GM11168 (cell line): ENCODE measurements at regions not wholly inside any gene's neighbourhood (a gene's known extent, or its start where the extent isn't known, plus 50 kb on each side); places are given as distances from the start of the nearest gene placed in this dataset.
"Not testable (repeated sequence)": the region's sequence is repeated elsewhere in the genome, so short reads cannot be mapped to it uniquely, and the experiment has no call there.

Experiments used
- in situ Hi-C: fragments of 300-500 bp; cut with MboI; formaldehyde crosslinking; loops from one replicate; pipeline ENCODE4 v1.12.0; 2022; ENCODE audit warnings: low sequenced_read_pairs; ENCODE audit not compliant: unreplicated experiment

GRCh38 chr11:71131861-71132260, 120.5 kb downstream of the SHANK2 start:
- in situ Hi-C loops: no loop called here

- in situ Hi-C loops: no loop called here
Measured at GRCh38 chr11:71130106-71130505, 122.3 kb downstream of the SHANK2 start.

DNA sequence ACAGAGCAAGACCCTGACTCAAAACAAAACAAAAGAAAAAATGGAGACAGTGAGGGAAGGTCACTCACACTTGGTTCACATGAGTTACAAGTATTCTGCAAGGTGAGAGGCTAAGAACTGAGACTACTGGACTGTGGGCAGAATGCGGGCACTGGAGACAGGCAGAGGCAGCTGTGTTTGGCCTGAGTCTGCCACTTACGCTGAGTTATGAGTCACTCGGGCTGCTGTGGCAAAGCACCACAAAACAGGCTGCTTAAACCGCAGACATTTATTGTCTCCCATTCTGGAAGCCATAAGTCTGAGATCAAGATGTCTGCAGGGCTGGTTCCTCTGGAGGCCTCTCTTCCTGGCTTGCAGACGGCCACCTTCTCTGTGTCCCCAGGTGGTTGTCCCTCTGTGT, 122.8 kb downstream of the SHANK2 start:
- in situ Hi-C loops: no loop called here

GRCh38 chr11:71127806-71128205, 124.6 kb downstream of the SHANK2 start:
- in situ Hi-C loops: no loop called here

- in situ Hi-C loops: not testable (repeated sequence)
Measured at GRCh38 chr11:71126401-71126800, 126.0 kb downstream of the SHANK2 start.

DNA sequence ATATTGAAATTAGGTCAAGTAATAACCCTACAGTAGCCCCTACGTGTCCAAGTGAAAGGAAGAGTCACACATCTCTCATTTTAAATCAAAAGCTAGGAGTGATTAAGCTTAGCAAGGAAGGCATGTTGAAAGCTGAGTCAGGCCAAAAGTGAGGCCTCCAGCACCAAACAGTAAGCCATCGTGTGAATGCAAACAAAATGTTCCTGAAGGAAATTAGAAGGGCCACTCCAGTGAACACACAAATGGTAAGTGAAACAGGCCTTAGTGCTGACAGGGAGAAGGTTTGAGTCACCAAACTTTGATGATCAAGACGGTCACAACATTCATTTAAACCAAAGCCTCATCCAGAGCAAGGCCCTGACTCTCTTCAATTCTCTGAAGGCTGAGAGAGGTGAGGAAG, 127.2 kb downstream of the SHANK2 start:
- in situ Hi-C loops: no loop called here

DNA sequence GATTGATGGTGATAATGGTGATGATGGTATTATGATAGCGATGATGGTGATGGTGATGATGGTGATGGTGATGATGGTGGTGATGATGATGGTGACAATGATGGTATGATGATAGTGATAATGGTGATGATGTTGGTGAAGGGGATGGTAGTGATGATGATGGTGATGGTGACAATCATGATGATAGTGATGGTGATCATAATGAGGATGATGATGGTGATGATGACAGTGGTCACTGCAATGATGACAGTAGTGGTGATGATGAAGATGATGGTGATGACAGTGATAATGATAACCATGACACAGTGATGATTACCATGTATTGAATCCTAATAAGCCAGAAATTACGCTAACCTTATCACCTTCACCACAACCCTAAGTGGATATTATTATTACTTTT, 128.2 kb downstream of the SHANK2 start:
- in situ Hi-C loops: no loop called here

DNA sequence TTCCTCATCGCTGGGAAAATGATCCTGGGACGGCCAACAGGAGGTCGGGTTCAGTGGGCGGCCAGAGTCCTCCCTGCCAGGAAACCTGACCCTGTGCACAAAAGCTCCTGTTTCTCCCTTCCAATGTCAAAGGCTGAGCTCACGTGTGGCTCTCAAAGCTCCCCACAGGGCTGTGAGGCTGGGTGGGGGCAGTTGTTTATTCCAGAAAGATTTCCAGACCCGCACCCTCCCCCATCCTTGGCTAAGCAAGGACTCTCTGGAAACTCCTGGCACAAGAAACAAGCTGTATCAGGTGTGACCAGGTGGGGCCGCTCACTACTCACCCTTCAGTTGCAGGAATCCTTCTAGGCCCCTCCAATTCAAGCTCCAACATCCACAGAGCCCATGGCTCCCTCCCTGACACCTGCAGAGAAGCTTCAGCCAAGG, 131.9 kb downstream of the SHANK2 start:
- in situ Hi-C loops: no loop called here

DNA sequence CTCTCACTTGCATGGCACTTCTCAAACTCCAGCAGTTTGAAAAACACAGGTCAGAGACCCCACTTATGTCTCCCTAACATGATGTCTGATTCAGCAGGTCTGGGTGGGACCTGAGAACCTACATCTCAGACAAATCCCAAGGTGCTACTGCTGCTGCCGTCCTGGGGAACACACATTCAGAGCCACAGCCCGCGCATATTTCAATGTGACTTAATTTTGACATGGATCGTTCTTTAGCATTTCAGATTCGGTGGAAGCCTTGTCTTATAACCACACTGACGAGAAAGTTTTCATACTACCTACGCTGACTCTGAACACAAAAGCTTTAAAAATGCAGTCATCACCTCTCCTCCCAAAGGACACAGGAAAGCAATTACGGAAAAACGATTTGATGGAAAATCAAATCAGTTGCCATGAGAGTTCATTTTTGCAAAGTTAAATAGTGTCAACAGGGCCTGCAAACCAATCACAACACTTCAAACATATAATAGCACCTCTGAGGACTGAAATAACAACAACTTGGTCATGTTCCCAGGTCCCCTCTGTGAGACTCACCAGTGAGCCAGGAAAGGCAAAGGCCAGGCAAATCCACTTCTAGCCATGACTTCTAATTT, 132.6 kb downstream of the SHANK2 start:
- in situ Hi-C loops: no loop called here

DNA sequence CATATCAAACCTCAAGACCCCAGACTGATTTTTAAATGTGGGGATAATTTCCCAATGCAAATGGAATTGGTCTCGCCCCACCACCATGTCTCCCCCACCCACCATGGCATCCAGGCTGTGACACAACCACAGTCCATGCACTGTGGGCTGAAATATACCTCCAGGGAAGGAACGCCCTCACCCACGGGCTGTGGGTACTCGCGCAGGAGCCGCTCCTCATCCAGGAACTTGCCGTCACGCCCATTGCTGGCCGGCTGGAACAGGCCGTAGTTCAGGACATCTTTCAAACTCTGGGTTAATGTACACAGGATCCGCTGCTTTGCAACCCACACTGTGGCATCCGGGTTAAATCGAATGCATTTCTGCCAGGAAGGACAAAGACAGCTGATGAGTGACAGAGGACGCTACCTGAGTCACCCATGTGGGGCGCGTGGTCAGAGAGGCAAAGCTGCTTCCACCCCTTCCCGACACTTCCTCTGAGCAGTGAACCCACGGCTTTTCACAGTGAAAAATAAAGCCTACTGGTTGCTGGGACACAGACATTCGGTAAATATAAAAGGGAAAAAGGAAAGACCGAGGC, 133.6 kb downstream of the SHANK2 start:
- in situ Hi-C loops: no loop called here

- in situ Hi-C loops: no loop called here
Measured at GRCh38 chr11:71117311-71117710, 135.1 kb downstream of the SHANK2 start.

GRCh38 chr11:71116693-71117040, 135.7 kb downstream of the SHANK2 start:
- in situ Hi-C loops: no loop called here

- in situ Hi-C loops: no loop called here
Measured at GRCh38 chr11:71115770-71116692, 136.3 kb downstream of the SHANK2 start.

- in situ Hi-C loops: no loop called here
Measured at GRCh38 chr11:71114124-71114851, 138.1 kb downstream of the SHANK2 start.

GRCh38 chr11:71112990-71113389, 139.4 kb downstream of the SHANK2 start:
- in situ Hi-C loops: no loop called here

GRCh38 chr11:71112454-71112853, 139.9 kb downstream of the SHANK2 start:
- in situ Hi-C loops: no loop called here

DNA sequence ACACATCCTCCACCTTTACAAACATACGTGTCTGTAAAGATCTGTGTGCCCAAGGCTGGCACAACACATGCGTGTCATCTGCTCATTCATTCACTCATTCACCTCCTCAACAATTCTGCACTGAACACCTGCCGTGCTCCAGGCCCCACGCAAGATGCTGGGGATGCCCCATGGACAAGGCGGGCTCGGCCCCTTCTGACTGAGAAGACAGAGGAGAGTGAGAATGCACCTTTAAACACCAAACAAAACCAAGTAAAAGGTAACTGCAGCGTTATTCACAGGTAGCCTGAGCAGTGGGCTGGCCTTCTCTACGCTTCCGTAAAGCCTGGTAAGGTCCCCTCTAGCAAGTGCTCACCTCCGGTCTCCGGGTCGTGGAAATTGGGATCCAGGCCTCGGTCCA, 142.8 kb downstream of the SHANK2 start:
- in situ Hi-C loops: no loop called here

- in situ Hi-C loops: no loop called here
Measured at GRCh38 chr11:71109186-71109585, 143.2 kb downstream of the SHANK2 start.

GRCh38 chr11:71108013-71108865, 144.1 kb downstream of the SHANK2 start:
- in situ Hi-C loops: no loop called here

GRCh38 chr11:71106671-71107070, 145.7 kb downstream of the SHANK2 start:
- in situ Hi-C loops: no loop called here
